SU-DHL-6 (cell line): ENCODE measurements at regions not wholly inside any gene's neighbourhood (a gene's known extent, or its start where the extent isn't known, plus 50 kb on each side); places are given as distances from the start of the nearest gene placed in this dataset.

Source experiments
- H2AFZ ChIP-seq: fragments of 200-600 bp; sonication (generic); 2 replicates; pipeline ENCODE4 v1.6.1; 2014; ENCODE audit warnings: low read depth, mild to moderate bottlenecking, moderate library complexity, mixed read lengths, antibody characterized with exemption, low read length; ENCODE audit not compliant: severe bottlenecking
- H3F3A ChIP-seq: fragments of 200-600 bp; shearing (Covaris generic); 2 replicates; pipeline ENCODE4 v1.6.0; 2016; ENCODE audit warnings: antibody characterized with exemption, mild to moderate bottlenecking; ENCODE audit not compliant: insufficient read depth
- H3K27ac ChIP-seq: fragments of 200-600 bp; sonication (generic); 2 replicates; pipeline ENCODE4 v1.5.1; 2016; ENCODE audit warnings: low read depth, mild to moderate bottlenecking, low read length, moderate library complexity, mixed read lengths
- H3K27me3 ChIP-seq: fragments of 200-600 bp; sonication (generic), shearing (Covaris generic); 2 replicates; pipeline ENCODE4 v1.6.0; 2014; ENCODE audit warnings: mild to moderate bottlenecking, low read length
- H3K36me3 ChIP-seq: fragments of 200-600 bp; sonication (generic); 2 replicates; pipeline ENCODE4 v1.6.1; 2014; ENCODE audit warnings: mild to moderate bottlenecking, low read length, mixed read lengths
- H3K4me2 ChIP-seq: fragments of 300-600, 200-600 bp; shearing (Covaris generic), sonication (generic); 2 replicates; pipeline ENCODE4 v1.6.0; 2014; ENCODE audit warnings: low read length, low read depth, mild to moderate bottlenecking; ENCODE audit not compliant: poor library complexity, severe bottlenecking
- H3K4me3 ChIP-seq: fragments of 200-600 bp; sonication (generic); 2 replicates; pipeline ENCODE4 v1.5.1; 2014; ENCODE audit warnings: antibody characterized with exemption, low read length, mild to moderate bottlenecking, mixed read lengths; ENCODE audit not compliant: insufficient read depth, poor library complexity, severe bottlenecking
- H3K79me2 ChIP-seq: fragments of 200-600 bp; sonication (generic); 2 replicates; pipeline ENCODE4 v1.6.1; 2014; ENCODE audit warnings: mild to moderate bottlenecking, low read length, moderate library complexity; ENCODE audit not compliant: insufficient read depth
- H3K9ac ChIP-seq: fragments of 200-600 bp; sonication (generic); 2 replicates; pipeline ENCODE4 v1.7.0; 2014; ENCODE audit warnings: mild to moderate bottlenecking, low read length
- H3K9me2 ChIP-seq: fragments of 200-600 bp; sonication (generic); replicated peaks from 2 replicates; pipeline ENCODE4 v1.6.1; 2014; ENCODE audit warnings: low read length; ENCODE audit not compliant: insufficient read depth
- H3K9me3 ChIP-seq: fragments of 200-600 bp; sonication (generic); 2 replicates; pipeline ENCODE4 v1.6.1; 2014; ENCODE audit warnings: low read length, mixed read lengths; ENCODE audit not compliant: insufficient read depth
- H4K20me1 ChIP-seq: fragments of 200-600 bp; sonication (generic); 2 replicates; pipeline ENCODE4 v1.6.1; 2014; ENCODE audit warnings: low read depth, mild to moderate bottlenecking, antibody characterized with exemption, low read length, moderate library complexity, mixed read lengths
- EZH2phosphoT487 ChIP-seq: fragments of 200-600 bp; sonication (generic), shearing (Covaris generic); conservative IDR thresholded peaks from 2 replicates; pipeline ENCODE4 v1.6.1; 2018; ENCODE audit warnings: mild to moderate bottlenecking, antibody characterized with exemption, low read length, moderate library complexity, mixed read lengths
- TF ChIP-seq, protein P1 (sequence below): fragments of 200-600 bp; sonication (generic); IDR thresholded peaks from one replicate; pipeline ENCODE4 v1.5.1; 2017; ENCODE audit warnings: antibody characterized with exemption, mild to moderate bottlenecking, low read length, moderate library complexity; ENCODE audit not compliant: insufficient read depth, poor library complexity, severe bottlenecking

DNA sequence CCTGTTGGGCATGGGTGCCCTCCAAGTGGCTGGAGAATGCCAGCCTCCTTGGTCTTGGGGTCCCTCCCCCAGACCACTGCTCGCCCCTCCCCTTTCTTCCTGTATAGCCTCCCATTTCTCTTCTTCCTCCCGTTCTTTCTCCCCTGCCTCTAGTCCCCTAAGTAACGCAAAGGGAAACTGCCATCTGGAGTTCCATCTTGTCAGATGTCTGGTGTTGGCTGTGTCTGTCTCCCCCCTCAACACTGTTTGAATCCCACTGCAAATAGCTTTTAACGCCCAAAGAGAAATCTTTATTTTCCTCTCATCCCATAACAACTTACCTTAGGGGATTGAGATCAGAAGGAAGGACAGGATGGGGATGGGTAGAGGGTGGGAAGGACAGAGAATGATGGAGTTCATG, 55.3 kb upstream of the CSF3R start:
- Histone ChIP-seq H3K36me3 (no peaks in the 10 kb centered on the region), H3K9me2 (no peaks in the 10 kb centered on the region), H3K27ac (no peak overlapping the region), H3K9ac (no peak overlapping the region), H2AFZ (no peak overlapping the region), H3K27me3 (no peaks in the 10 kb centered on the region), H3F3A (no peaks in the 10 kb centered on the region), H3K4me3 (no peak overlapping the region), H3K79me2 (no peaks in the 10 kb centered on the region), H4K20me1 (no peaks in the 10 kb centered on the region), H3K4me2 (no peak overlapping the region), H3K9me3 (no peaks in the 10 kb centered on the region)
- TF ChIP-seq, protein P1, sequence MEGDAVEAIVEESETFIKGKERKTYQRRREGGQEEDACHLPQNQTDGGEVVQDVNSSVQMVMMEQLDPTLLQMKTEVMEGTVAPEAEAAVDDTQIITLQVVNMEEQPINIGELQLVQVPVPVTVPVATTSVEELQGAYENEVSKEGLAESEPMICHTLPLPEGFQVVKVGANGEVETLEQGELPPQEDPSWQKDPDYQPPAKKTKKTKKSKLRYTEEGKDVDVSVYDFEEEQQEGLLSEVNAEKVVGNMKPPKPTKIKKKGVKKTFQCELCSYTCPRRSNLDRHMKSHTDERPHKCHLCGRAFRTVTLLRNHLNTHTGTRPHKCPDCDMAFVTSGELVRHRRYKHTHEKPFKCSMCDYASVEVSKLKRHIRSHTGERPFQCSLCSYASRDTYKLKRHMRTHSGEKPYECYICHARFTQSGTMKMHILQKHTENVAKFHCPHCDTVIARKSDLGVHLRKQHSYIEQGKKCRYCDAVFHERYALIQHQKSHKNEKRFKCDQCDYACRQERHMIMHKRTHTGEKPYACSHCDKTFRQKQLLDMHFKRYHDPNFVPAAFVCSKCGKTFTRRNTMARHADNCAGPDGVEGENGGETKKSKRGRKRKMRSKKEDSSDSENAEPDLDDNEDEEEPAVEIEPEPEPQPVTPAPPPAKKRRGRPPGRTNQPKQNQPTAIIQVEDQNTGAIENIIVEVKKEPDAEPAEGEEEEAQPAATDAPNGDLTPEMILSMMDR: no peak
- TF ChIP-seq EZH2phosphoT487: no peak

DNA sequence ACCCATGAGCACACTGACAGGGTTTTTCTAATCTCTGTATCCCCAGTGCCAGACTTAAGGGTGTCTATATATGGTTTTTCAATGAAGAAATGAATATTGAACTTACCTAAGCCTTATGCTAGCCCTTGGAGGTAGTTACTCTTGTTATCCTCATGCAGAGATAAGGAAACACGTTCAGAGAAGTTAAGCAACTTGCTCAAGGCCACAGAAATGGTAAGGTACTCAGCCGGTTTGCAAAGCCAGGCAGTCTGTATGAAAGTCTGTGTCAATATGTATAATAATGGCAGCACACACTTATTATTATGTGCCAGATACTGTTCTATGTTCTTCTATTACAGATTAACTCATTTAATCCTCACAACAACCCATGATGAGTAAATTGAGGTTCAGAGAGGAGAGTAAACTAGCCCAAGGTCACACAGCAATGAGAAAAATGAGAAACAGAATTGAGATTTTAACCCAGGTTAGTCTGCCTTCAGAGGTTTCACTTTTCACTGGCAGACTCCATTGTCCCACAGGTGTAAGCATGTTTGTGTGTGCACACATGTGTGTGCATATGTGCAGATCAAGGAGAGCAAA, 54.6 kb upstream of the CSF3R start:
- TF ChIP-seq, protein P1: no peak
- TF ChIP-seq EZH2phosphoT487: no peak
- H3K79me2 ChIP-seq: no peaks in the 10 kb centered on the region
- H3K9me2 ChIP-seq: no peaks in the 10 kb centered on the region
- no peaks in the 10 kb centered on the region for H3K9me3 ChIP-seq
- no peaks in the 10 kb centered on the region for H3K27me3 ChIP-seq
- H3K27ac ChIP-seq: no peak overlapping the region
- H3F3A ChIP-seq: no peaks in the 10 kb centered on the region
- H2AFZ ChIP-seq: no peak overlapping the region
- H4K20me1 ChIP-seq: no peaks in the 10 kb centered on the region
- H3K9ac ChIP-seq: no peak overlapping the region
- H3K4me2 ChIP-seq: no peak overlapping the region
- no peak overlapping the region for H3K4me3 ChIP-seq
- no peaks in the 10 kb centered on the region for H3K36me3 ChIP-seq

DNA sequence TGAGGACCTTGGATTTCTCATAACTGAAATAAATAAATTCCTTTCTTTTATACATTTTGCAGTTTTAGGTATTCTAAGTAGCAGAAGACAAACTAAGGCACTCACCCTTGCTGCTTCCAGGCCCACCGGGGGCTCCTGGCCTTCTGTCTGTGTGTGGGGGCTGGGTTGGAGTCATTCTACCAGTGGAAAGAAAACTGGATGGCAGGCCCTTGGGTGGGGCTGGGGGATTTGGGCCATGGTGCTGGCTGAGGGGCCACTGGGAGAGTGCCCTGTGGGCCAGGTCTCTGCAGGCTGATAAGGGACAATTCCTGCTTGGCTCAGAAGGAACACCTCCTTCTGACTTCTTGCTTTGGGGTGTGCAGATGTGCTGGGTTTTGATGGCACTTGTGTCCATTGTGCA, 54.0 kb upstream of the CSF3R start:
- Histone ChIP-seq H3K79me2 (no peaks in the 10 kb centered on the region), H3K4me2 (no peak overlapping the region), H3K9me2 (no peaks in the 10 kb centered on the region), H3K27me3 (no peaks in the 10 kb centered on the region), H3K4me3 (no peak overlapping the region), H3K9me3 (no peaks in the 10 kb centered on the region), H3K27ac (no peak overlapping the region), H3K9ac (no peak overlapping the region), H4K20me1 (no peaks in the 10 kb centered on the region), H3F3A (no peaks in the 10 kb centered on the region), H2AFZ (no peak overlapping the region), H3K36me3 (no peaks in the 10 kb centered on the region)
- TF ChIP-seq, protein P1: no peak
- no peak for TF ChIP-seq EZH2phosphoT487
